Fibroblast of lung (primary cell): ENCODE measurements at regions not wholly inside any gene's neighbourhood (a gene's known extent, or its start where the extent isn't known, plus 50 kb on each side); places are given as distances from the start of the nearest gene placed in this dataset.

Source experiments
- CTCF ChIP-seq, 2 donors: IDR thresholded peaks in 1 of 2; conservative IDR thresholded peaks in 1 of 2; 1 replicate in 1 of 2; 2 replicates in 1 of 2; pipeline ENCODE4 v1.5.1; 2011 to 2012; ENCODE audit warnings: low read length in 2 of 2, control low read depth in 1 of 2, inconsistent platforms in 1 of 2, low read depth in 1 of 2, mild to moderate bottlenecking in 1 of 2
- EZH2 ChIP-seq: IDR thresholded peaks from 2 replicates; pipeline ENCODE4 v1.5.1; 2012; ENCODE audit warnings: low read length, control low read depth, mild to moderate bottlenecking; ENCODE audit errors: missing control alignments

- TF ChIP-seq CTCF (conservative IDR thresholded peaks at IDR 0.05 in 1 of 2, IDR thresholded peaks at IDR 0.05 in 1 of 2; ENCODE audit: low read depth in 1 of 2, low read length in 2 of 2) (no peak), EZH2 (no peak)
Observed at GRCh38 chr6:49252901-49253300, 210.2 kb downstream of the MMUT start.
